GM23248 (cell line): ENCODE measurements at regions not wholly inside any gene's neighbourhood (a gene's known extent, or its start where the extent isn't known, plus 50 kb on each side); places are given as distances from the start of the nearest gene placed in this dataset.

Experiments used
- EZH2 ChIP-seq: fragments of 200-600 bp; sonication (generic); IDR thresholded peaks from 2 replicates; pipeline ENCODE4 v1.6.1; 2018; ENCODE audit warnings: antibody characterized with exemption, mild to moderate bottlenecking; ENCODE audit not compliant: insufficient read depth, poor library complexity, severe bottlenecking
- EZH2phosphoT487 ChIP-seq: fragments of 200-600 bp; sonication (generic); IDR thresholded peaks from 2 replicates; pipeline ENCODE4 v1.6.1; 2018; ENCODE audit warnings: antibody characterized with exemption, moderate library complexity, mild to moderate bottlenecking, low read depth; ENCODE audit not compliant: insufficient read depth

GRCh38 chr1:82299656-82300055, 498.9 kb downstream of the ADGRL2 start:
- no peak for TF ChIP-seq EZH2
- no peak for TF ChIP-seq EZH2phosphoT487
